HG03565 (cell line): ENCODE measurements at regions not wholly inside any gene's neighbourhood (a gene's known extent, or its start where the extent isn't known, plus 50 kb on each side); places are given as distances from the start of the nearest gene placed in this dataset.

Source experiments
- ATAC-seq: cut with Tn5 transposase; IDR thresholded peaks from one replicate; pipeline ENCODE4 v1.9.1; 2021; ENCODE audit warnings: mild to moderate bottlenecking, moderate library complexity; ENCODE audit not compliant: unreplicated experiment

GRCh38 chr6:51511081-51511480 is 576.3 kb downstream of the PKHD1 start:
- ATAC-seq = no peak

DNA sequence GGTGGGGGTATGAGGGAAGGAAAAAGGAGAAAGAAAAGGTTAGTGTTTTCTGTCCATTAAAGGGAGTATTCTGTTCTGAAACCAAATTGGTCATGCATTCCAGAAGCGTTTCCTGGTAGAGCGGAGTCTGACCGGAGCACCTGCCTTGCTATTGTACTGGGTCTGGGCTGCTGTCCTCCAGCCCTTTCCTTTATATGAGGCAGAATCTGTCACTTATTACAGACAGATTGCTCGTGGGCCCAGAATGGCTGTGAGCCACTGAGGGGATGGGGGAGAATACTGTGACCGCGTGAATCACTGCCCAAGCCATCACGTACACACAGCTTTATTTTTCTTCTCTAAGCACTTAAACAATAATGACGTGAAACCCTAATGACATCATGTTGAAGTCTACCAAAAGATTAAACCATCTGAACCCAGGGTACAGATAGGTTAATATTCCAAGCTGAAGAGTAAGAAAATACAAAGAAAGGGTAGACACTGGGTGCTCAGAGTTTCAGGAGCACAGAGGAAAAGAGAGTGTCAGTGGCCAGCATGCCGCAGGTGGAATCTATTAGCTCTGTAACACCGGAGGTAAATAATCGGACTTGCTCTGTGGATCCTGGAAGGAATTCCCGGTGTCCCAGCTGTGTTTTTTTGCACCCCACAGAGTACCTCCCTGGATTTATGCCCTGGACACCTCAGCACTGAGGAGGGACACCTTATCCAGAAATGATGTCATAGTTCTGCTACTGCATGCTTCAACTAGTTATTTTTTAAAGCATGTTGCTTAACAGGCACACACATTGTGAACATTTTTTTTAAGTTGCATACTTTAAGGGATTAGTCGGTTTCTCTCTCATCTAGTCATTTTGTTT is 573.3 kb downstream of the PKHD1 start:
- ATAC-seq = no peak

- no peak for ATAC-seq
These were observed 572.5 kb downstream of the PKHD1 start for GRCh38 chr6:51514748-51515402.

GRCh38 chr6:51526049-51526448 is 561.4 kb downstream of the PKHD1 start:
- ATAC-seq = no peak

GRCh38 chr6:51526922-51527321 is 560.5 kb downstream of the PKHD1 start:
- no peak for ATAC-seq

GRCh38 chr6:51528556-51528955 is 558.9 kb downstream of the PKHD1 start:
- ATAC-seq = no peak

GRCh38 chr6:51529240-51529639 is 558.2 kb downstream of the PKHD1 start:
- ATAC-seq = no peak

GRCh38 chr6:51531623-51532022 is 555.8 kb downstream of the PKHD1 start:
- ATAC-seq = no peak

DNA sequence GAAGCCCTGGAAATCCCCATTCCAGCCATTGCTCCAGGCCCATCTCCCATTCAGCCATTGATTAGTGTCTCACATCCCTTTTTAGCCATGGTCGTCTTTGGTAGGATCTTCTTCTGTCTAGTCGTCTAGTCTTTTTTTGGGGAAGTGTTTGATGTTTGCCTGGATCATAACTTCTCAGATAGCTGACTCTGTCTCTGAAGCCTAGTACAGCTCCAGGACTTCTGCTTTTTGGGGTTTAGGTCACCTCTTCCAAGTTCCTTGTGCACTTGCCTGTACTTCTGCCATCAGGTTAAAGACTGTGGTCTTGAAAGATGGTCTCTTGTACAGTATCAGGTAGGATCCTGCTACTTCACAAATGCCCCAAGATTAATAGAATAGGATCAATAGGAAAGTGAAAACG is 553.5 kb downstream of the PKHD1 start:
- no peak for ATAC-seq

DNA sequence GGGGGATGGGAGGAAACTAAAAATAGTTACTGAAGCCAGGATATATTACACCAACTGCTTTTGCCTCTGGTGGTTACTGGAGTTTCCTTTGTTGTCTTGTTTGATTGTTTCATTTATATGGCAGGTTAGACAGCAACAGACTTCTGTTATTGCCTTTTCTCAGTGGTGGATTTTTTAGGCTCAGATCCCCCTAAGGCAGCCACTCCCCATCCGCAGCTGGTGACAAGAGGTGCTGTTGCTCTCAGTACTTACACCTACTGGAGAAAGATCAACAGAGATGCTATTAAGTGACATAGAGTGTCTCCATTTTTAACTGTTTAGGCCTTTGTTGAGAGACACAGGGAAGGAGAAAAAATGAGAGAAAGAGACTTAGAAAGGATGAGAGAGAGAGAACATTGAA is 552.1 kb downstream of the PKHD1 start:
- no peak for ATAC-seq

GRCh38 chr6:51536728-51537127 is 550.7 kb downstream of the PKHD1 start:
- ATAC-seq = no peak

DNA sequence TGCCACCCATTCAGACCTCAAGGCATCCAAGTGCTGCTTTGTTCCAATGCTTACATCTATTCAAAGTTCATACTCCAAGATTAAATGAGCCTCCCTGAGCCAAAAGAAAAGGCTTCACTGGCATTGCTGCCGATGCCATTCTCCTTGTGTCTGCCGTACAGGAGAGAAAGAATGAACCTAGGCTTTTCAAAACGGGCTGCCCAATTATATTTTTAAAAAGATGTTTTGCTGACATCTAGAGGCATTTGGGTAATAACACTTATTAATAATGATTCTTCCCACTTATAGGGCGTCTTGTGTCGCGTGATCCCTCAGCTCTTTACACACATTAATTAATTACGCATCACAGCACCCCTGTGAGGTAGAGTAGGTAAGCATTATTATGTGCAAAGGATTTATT is 545.6 kb downstream of the PKHD1 start:
- no peak for ATAC-seq

DNA sequence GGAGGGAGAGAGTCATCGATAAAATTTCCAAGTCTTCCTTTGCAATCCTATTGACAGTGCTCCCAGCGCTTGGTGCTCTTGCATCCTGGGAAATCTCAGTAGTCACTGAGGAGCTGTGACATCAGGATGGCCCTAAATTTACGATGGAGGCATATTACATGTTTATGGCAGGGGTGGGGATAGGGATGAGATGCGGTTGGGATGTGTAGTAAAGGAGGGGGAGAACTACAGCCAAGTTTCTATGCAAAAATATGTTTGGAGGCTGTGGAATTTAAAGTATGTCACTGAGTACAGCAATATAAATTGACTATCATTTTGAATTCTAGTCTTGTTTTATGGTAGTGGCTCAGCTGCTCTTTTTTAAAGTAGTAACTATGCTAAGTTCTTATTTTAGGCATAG is 544.9 kb downstream of the PKHD1 start:
- ATAC-seq = no peak

- ATAC-seq = no peak
These were observed 537.2 kb downstream of the PKHD1 start for GRCh38 chr6:51550243-51550642.

- ATAC-seq = no peak
These were observed 535.0 kb downstream of the PKHD1 start for GRCh38 chr6:51552435-51552834.

DNA sequence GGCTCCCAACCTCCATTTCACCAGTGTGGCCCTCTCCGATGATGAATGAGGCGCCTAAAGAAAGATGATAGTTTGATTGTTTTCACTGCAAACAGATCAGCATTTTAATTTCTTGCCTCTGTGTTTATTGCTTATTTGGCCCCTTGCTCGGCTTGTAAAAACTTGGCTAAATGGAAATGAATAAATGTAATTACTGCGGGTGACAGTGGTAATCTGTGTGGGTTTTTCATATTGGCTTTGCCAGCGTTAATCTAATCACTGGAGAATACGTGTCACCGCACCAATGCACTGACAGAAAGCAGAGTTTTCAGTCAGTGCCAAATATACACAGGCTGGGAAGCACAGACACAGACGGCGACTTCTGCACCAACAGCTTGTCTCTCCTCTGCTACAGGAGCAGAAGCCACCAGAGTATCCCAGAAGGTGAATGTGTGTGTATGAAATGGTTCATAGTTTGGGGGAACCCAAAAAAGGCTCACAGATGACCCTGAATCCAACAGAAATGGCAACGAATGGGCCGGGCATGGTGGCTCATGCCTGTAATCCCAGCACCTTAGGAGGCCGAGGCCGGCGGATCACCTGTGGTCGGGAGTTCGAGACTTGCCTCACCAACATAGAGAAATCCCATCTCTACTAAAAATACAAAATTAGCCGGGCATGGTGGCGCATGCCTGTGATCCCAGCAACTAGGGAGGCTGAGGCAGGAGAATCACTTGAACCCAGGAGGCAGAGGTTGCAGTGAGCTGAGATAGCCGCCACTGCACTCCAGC is 534.0 kb downstream of the PKHD1 start:
- ATAC-seq = no peak

GRCh38 chr6:51554029-51554428 is 533.4 kb downstream of the PKHD1 start:
- no peak for ATAC-seq

- ATAC-seq = no peak
These were observed 528.4 kb downstream of the PKHD1 start for GRCh38 chr6:51559059-51559458.

- peak; percentile 87 for ATAC-seq
These were observed 525.2 kb downstream of the PKHD1 start for GRCh38 chr6:51562198-51562597.
